Natural killer cell (primary cell): ENCODE measurements at regions not wholly inside any gene's neighbourhood (a gene's known extent, or its start where the extent isn't known, plus 50 kb on each side); places are given as distances from the start of the nearest gene placed in this dataset.

Source experiments
- ATAC-seq, 3 donors: fragments of 150-1000 bp in 2 of 3; fragments of 200-7000 bp in 1 of 3; cut with Tn5 transposase; 1 replicate in 1 of 3; 2 replicates in 2 of 3; pipeline ENCODE4 v1.10.0; 2021; ENCODE audit warnings: mild to moderate bottlenecking in 2 of 3, moderate library complexity in 2 of 3
- DNase-seq, 2 donors: peaks; one replicate each; pipeline versions ENCODE4 v3.0.0 to v3.0.0-alpha.2; 2013 to 2021; ENCODE audit warnings: mixed read lengths in 1 of 2
- H3K27ac ChIP-seq: one replicate; pipeline ENCODE4 v1.5.1; 2013; ENCODE audit warnings: mild to moderate bottlenecking, low read length
- H3K27me3 ChIP-seq: one replicate; pipeline ENCODE4 v1.6.1; 2013; ENCODE audit warnings: low read length; ENCODE audit not compliant: control insufficient read depth, insufficient read depth
- H3K36me3 ChIP-seq: one replicate; pipeline ENCODE4 v1.6.1; 2013; ENCODE audit warnings: low read length; ENCODE audit not compliant: control insufficient read depth, insufficient read depth
- H3K4me1 ChIP-seq: one replicate; pipeline ENCODE4 v1.6.1; 2013; ENCODE audit warnings: low read length; ENCODE audit not compliant: control insufficient read depth, insufficient read depth
- H3K4me3 ChIP-seq: one replicate; pipeline ENCODE4 v1.5.1; 2013; ENCODE audit warnings: low read length
- H3K9me3 ChIP-seq: one replicate; pipeline ENCODE4 v1.6.1; 2013; ENCODE audit warnings: low read length; ENCODE audit not compliant: control insufficient read depth, insufficient read depth
- H3K27ac Mint-ChIP-seq, 2 donors: one replicate each; pipeline ENCODE4 v1.8.0; 2022; ENCODE audit warnings: mild to moderate bottlenecking in 2 of 2, mixed read lengths in 2 of 2, moderate library complexity in 1 of 2
- H3K27me3 Mint-ChIP-seq, 2 donors: one replicate each; pipeline ENCODE4 v1.8.0; 2022; ENCODE audit warnings: low read depth in 2 of 2, mixed read lengths in 2 of 2
- H3K36me3 Mint-ChIP-seq: one replicate; pipeline ENCODE4 v1.8.0; 2022; ENCODE audit warnings: mixed read lengths
- H3K4me1 Mint-ChIP-seq, 2 donors: one replicate each; pipeline ENCODE4 v1.8.0; 2022; ENCODE audit warnings: mixed read lengths in 2 of 2
- H3K4me3 Mint-ChIP-seq: one replicate; pipeline ENCODE4 v1.8.0; 2022; ENCODE audit warnings: mild to moderate bottlenecking, moderate library complexity, mixed read lengths
- H3K9me3 Mint-ChIP-seq, 2 donors: one replicate each; pipeline ENCODE4 v1.8.0; 2022; ENCODE audit warnings: mixed read lengths in 2 of 2
- WGBS: methylation state at CpG from one replicate; pipeline ENCODE4 v1.1.7; 2013; ENCODE audit warnings: missing lambda C conversion rate; ENCODE audit not compliant: insufficient coverage; 5-methylcytosine and 5-hydroxymethylcytosine counted together
- intact Hi-C: fragments of 100-400 bp; cut with micrococcal nuclease; formaldehyde crosslinking; loops from one replicate; pipeline ENCODE4 v1.14.2; 2022
- TF ChIP-seq, protein P1 (sequence below): fragments of 200-600 bp; IDR thresholded peaks from one replicate; pipeline ENCODE4 v1.8.0; 2022; ENCODE audit warnings: antibody characterized with exemption

DNA sequence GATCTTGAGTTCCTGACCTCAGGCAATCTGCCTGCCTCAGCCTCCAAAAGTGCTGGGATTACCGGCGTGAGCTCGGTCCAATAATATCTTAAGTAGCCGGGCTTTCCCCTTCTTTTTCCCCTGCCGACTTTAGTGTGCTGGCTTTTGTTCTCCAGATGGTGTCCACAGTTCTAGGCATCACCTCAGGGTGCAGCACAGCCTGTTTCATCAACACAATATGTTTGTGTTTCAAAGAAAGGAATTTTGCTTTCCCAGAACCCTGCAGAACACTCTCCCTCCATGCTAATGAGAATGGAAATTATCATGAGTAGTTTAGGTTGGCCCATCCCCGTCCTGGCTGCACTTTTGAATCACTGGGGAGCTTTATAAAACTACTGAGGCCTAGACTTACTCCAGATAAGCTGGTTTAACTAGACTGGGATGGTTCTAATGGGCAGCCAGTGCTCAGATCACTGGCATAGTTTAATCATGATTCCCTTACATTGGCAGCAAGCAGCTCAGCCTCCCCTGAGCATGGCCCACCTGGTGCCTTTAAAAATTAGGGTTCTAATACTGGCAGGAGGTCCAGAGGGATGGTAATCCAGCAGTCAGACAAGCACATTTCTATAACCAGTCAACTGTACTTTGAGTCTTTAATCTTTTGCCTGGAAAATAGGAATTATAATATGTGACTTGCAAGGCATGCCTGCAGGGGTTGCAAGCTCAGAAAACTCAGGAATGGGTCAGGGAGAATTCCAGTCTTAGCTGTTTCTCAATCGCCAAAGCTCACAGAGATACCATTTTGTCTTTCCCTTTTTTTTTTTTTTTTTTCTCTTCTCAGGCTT is 127.6 kb upstream of the RASGRP1 start:
- no peaks in the 10 kb centered on the region for H3K36me3 ChIP-seq
- no peak overlapping the region for H3K4me3 ChIP-seq
- H3K27ac ChIP-seq = no peak overlapping the region
- Mint-ChIP-seq H3K27ac (no peak overlapping the region), H3K36me3 (no peaks in the 10 kb centered on the region), H3K4me3 (no peak overlapping the region), H3K27me3 (no peaks in the 10 kb centered on the region), H3K9me3 (no peaks in the 10 kb centered on the region), H3K4me1 (peaks cover 38 to 40% of the 10 kb centered on the region in 2 donors)
- intact Hi-C loops = no loop called here
- DNase-seq (no peak), ATAC-seq (no peak)
- TF ChIP-seq, protein P1, sequence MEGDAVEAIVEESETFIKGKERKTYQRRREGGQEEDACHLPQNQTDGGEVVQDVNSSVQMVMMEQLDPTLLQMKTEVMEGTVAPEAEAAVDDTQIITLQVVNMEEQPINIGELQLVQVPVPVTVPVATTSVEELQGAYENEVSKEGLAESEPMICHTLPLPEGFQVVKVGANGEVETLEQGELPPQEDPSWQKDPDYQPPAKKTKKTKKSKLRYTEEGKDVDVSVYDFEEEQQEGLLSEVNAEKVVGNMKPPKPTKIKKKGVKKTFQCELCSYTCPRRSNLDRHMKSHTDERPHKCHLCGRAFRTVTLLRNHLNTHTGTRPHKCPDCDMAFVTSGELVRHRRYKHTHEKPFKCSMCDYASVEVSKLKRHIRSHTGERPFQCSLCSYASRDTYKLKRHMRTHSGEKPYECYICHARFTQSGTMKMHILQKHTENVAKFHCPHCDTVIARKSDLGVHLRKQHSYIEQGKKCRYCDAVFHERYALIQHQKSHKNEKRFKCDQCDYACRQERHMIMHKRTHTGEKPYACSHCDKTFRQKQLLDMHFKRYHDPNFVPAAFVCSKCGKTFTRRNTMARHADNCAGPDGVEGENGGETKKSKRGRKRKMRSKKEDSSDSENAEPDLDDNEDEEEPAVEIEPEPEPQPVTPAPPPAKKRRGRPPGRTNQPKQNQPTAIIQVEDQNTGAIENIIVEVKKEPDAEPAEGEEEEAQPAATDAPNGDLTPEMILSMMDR = no peak
- 87% methylated on average over 6 of the region's 7 CpGs for WGBS
- no peaks in the 10 kb centered on the region for H3K27me3 ChIP-seq
- peaks cover 34% of the 10 kb centered on the region for H3K4me1 ChIP-seq
- no peaks in the 10 kb centered on the region for H3K9me3 ChIP-seq

- Mint-ChIP-seq H3K4me3 (no peak overlapping the region), H3K9me3 (no peaks in the 10 kb centered on the region), H3K27ac (no peak overlapping the region), H3K27me3 (no peaks in the 10 kb centered on the region), H3K4me1 (peaks cover 39 to 42% of the 10 kb centered on the region in 2 donors), H3K36me3 (no peaks in the 10 kb centered on the region)
- DNase-seq = no peak
- no peaks in the 10 kb centered on the region for H3K27me3 ChIP-seq
- no peaks in the 10 kb centered on the region for H3K9me3 ChIP-seq
- no peak overlapping the region for H3K4me3 ChIP-seq
- H3K27ac ChIP-seq = no peak overlapping the region
- TF ChIP-seq, protein P1 = no peak
- H3K36me3 ChIP-seq = no peaks in the 10 kb centered on the region
- ATAC-seq = no peak
- 100% methylated on average over 2 of the region's 3 CpGs for WGBS
- H3K4me1 ChIP-seq = peaks cover 31% of the 10 kb centered on the region
- intact Hi-C loops = no loop called here
Observed at GRCh38 chr15:38692789-38693062, 128.1 kb upstream of the RASGRP1 start.

DNA sequence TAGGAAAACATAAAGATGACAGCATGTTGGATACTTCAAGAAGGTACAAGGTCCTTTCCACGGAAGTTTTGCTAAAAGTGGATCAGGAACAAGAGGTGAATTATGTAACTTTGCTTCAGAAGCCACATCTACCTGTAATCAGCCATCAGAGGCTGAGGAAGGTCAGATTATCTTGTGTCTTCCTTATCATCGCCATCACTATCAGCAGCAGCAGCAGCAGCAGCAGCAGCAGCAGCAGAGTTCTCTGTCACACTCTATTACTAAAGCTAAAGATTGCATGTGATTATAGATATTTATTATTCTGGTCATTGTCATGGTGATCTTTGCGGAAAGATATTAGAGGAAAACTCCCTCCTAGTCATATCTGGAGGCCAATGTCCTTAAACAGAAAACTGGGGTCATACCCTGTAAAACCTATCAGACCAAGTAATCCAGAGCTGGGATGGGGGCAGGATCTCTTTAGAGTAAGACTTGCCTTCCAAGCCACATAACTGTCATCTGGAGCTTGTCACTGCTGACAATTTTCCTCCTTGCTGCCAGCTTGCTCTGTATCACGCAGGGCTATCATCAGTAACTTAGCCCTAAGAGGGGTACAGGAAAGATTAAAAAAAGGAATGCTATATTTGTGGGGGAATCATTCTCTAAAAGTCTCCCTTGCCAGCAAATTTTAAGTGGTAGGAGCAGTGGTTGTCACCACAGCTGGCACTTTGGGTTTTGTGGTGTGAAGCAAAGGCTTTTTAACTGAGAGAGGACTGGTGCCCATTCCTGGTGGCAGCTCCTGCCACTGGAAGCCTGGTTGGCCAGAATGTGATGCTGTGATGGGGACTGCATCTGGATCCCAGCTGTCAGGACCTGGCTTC is 130.9 kb upstream of the RASGRP1 start:
- 84% methylated on average over 3 of the region's 4 CpGs for WGBS
- DNase-seq (no peak), ATAC-seq (no peak)
- H3K4me3 Mint-ChIP-seq = peak overlapping the region; percentile 28
- H3K27ac Mint-ChIP-seq = peak overlapping the region; percentile 77 to 84
- no peaks in the 10 kb centered on the region for H3K9me3 ChIP-seq
- TF ChIP-seq, protein P1 = no peak
- H3K36me3 Mint-ChIP-seq = no peaks in the 10 kb centered on the region
- H3K4me3 ChIP-seq = no peak overlapping the region
- H3K9me3 Mint-ChIP-seq = no peaks in the 10 kb centered on the region
- peak overlapping the region; percentile 16 for H3K27ac ChIP-seq
- no peaks in the 10 kb centered on the region for H3K36me3 ChIP-seq
- no peaks in the 10 kb centered on the region for H3K27me3 Mint-ChIP-seq
- intact Hi-C loops = loop anchor here (1.0 kb wide), 1 partner anchor 25 kb away; no protein-coding TSS in a partner anchor
- peaks cover 26% of the 10 kb centered on the region for H3K4me1 ChIP-seq
- peaks cover 41 to 42% of the 10 kb centered on the region in 2 donors for H3K4me1 Mint-ChIP-seq
- H3K27me3 ChIP-seq = no peaks in the 10 kb centered on the region
